Common myeloid progenitor, CD34-positive (primary cell): ENCODE measurements at regions not wholly inside any gene's neighbourhood (a gene's known extent, or its start where the extent isn't known, plus 50 kb on each side); places are given as distances from the start of the nearest gene placed in this dataset.

Source experiments
- CTCF ChIA-PET: fragments of 350-600 bp; sonication (Branson Sonifier 250); formaldehyde crosslinking; loops from one replicate; lab custom pipeline; 2021; ENCODE audit warnings: antibody characterized with exemption; lab: Charles Lee
- POLR2A ChIA-PET: fragments of 350-600 bp; sonication (Branson Sonifier 250); formaldehyde crosslinking; loops from one replicate; lab custom pipeline; 2021; ENCODE audit warnings: antibody characterized with exemption; lab: Charles Lee
- DNase-seq, 3 donors: peaks; one replicate each; pipeline versions ENCODE4 v3.0.0 to v3.0.0-alpha.2; 2013
- H3K27ac ChIP-seq, 2 experiments: 1 replicate in 1 of 2; 2 replicates in 1 of 2; pipeline ENCODE4 v1.7.0; 2013; ENCODE audit warnings: inconsistent platforms in 2 of 2, low read length in 2 of 2, mild to moderate bottlenecking in 2 of 2, low read depth in 1 of 2, moderate library complexity in 1 of 2; ENCODE audit not compliant: severe bottlenecking in 2 of 2, insufficient read depth in 1 of 2, poor library complexity in 1 of 2
- H3K27me3 ChIP-seq, 5 experiments: replicated peaks in 2 of 5; 1 replicate in 3 of 5; 2 replicates in 2 of 5; pipeline versions ENCODE4 v1.6.1 to v1.7.0; 2013; ENCODE audit warnings: low read length in 4 of 5, mild to moderate bottlenecking in 2 of 5, moderate library complexity in 2 of 5, inconsistent platforms in 1 of 5; ENCODE audit not compliant: insufficient read depth in 5 of 5, control insufficient read depth in 4 of 5
- H3K36me3 ChIP-seq, 4 experiments: 1 replicate in 2 of 4; 2 replicates in 2 of 4; pipeline versions ENCODE4 v1.6.1 to v1.7.0; 2013; ENCODE audit warnings: low read length in 3 of 4, control low read depth in 1 of 4, mild to moderate bottlenecking in 1 of 4; ENCODE audit not compliant: control insufficient read depth in 4 of 4, insufficient read depth in 4 of 4
- H3K4me1 ChIP-seq, 4 experiments: 1 replicate in 3 of 4; 2 replicates in 1 of 4; pipeline versions ENCODE4 v1.6.1 to v1.7.1; 2013; ENCODE audit warnings: low read length in 3 of 4, mild to moderate bottlenecking in 3 of 4, control low read depth in 1 of 4, inconsistent platforms in 1 of 4, moderate library complexity in 1 of 4; ENCODE audit not compliant: control insufficient read depth in 4 of 4, insufficient read depth in 4 of 4; ENCODE audit errors: control extremely low read depth in 1 of 4
- H3K4me3 ChIP-seq, 7 experiments: 1 replicate in 4 of 7; 2 replicates in 3 of 7; pipeline versions ENCODE4 v1.5.1 to v1.7.0; 2013; ENCODE audit warnings: mild to moderate bottlenecking in 7 of 7, low read length in 6 of 7, moderate library complexity in 6 of 7, inconsistent platforms in 2 of 7, low read depth in 2 of 7, control low read depth in 1 of 7; ENCODE audit not compliant: insufficient read depth in 4 of 7, control insufficient read depth in 1 of 7; ENCODE audit errors: extremely low read depth in 1 of 7
- H3K9me3 ChIP-seq, 5 experiments: 1 replicate in 4 of 5; 2 replicates in 1 of 5; pipeline versions ENCODE4 v1.6.1 to v1.7.1; 2013; ENCODE audit warnings: low read length in 4 of 5, mild to moderate bottlenecking in 2 of 5, inconsistent platforms in 1 of 5, low read depth in 1 of 5, moderate library complexity in 1 of 5; ENCODE audit not compliant: control insufficient read depth in 4 of 5, insufficient read depth in 2 of 5; ENCODE audit errors: control extremely low read depth in 1 of 5
- WGBS: methylation state at CpG from one replicate; pipeline ENCODE4 v1.1.5; 2013; ENCODE audit not compliant: insufficient coverage; 5-methylcytosine and 5-hydroxymethylcytosine counted together

- no peaks in the 10 kb centered on the region for H3K36me3 ChIP-seq
- WGBS = 63% methylated on average over 8 of the region's 8 CpGs
- peaks cover 0 to 57% (median 23%) of the 10 kb centered on the region in 5 experiments for H3K27me3 ChIP-seq
- ChIA-PET POLR2A (no interaction called here), CTCF (no interaction called here)
- H3K27ac ChIP-seq = no peak overlapping the region
- no peak for DNase-seq
- no peak overlapping the region for H3K4me3 ChIP-seq
- no peaks in the 10 kb centered on the region for H3K4me1 ChIP-seq
- peaks cover 0 to 6% (median 2%) of the 10 kb centered on the region in 5 experiments for H3K9me3 ChIP-seq
Observed at GRCh38 chr19:5392486-5392885, 51.9 kb upstream of the PTPRS start.

DNA sequence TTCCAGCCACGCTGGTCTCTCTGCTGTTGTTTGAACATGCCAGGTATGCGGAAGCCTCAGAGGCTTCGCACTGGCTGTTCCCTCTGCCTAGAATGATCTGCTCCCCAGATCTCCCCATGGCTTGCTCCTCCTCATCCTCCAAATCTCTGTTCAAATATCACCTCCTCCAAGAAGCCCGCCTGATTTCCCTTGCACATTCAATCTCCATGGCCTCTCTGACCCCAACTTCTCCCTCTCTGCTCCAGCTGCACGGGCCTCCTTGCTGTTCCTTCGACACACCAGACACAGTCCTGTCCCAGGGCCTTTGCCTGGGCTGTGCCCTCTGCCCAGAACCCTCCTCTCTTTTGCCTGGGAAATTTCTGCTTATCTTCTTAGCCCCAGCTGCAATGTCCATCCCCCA lies 52.5 kb upstream of the PTPRS start:
- WGBS = 70% methylated on average over 6 of the region's 6 CpGs
- Histone ChIP-seq H3K4me3 (no peak overlapping the region), H3K27ac (no peak overlapping the region), H3K4me1 (no peaks in the 10 kb centered on the region), H3K9me3 (peaks cover 0 to 6% (median 2%) of the 10 kb centered on the region in 5 experiments), H3K36me3 (no peaks in the 10 kb centered on the region), H3K27me3 (peaks cover 0 to 63% (median 28%) of the 10 kb centered on the region in 5 experiments)
- ChIA-PET POLR2A (no interaction called here), CTCF (no interaction called here)
- no peak for DNase-seq

GRCh38 chr19:5394551-5395505 lies 54.2 kb upstream of the PTPRS start:
- DNase-seq = no peak
- Histone ChIP-seq H3K9me3 (peaks cover 0 to 4% (median 2%) of the 10 kb centered on the region in 5 experiments), H3K27ac (no peak overlapping the region), H3K4me3 (no peak overlapping the region), H3K36me3 (no peaks in the 10 kb centered on the region), H3K27me3 (peaks cover 0 to 69% (median 29%) of the 10 kb centered on the region in 5 experiments), H3K4me1 (no peaks in the 10 kb centered on the region)
- ChIA-PET POLR2A (no interaction called here), CTCF (no interaction called here)
- 17% methylated on average over 28 of the region's 43 CpGs for WGBS

- POLR2A ChIA-PET = no interaction called here
Observed at GRCh38 chr19:5395556-5395955, 54.9 kb upstream of the PTPRS start.

DNA sequence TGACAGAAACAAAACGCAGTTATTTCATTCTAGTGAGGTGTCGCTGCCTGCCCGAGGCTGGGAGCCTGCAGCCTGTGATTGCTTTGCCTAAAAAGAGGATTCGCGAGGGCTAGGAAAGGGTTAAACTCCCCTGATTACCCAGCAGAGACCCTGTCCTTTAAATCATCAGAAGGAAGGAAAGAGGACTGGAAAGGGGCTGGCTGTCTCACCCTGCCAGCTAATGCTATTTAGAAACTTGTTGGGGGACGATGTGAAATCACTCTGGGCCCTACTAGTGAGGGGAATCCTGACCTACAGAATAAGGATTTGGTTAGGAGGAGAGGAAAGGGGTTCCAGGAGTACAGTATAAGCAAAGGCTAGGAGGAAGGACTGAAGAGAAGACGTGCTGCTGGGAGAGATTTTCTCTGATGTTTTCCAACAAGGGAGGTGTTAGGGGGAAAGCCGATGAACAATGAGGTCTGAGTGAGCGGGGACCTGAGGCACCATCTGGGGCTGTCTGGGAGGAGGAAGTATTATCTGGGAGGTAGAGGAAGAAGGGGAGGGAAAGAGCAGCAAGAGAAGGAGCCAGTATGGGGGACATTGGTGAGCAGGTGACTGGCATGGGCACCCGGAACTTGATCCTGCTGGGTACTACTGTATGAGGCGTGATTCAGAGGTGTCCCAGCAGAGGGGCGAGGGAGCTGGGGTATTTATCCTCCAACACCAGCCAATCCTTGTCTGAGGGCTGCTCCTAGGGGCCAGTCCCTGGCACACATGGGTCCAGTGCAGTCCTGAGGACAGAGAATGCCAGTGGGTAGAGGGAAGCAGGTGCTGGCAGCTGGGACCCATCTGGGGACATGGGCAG lies 55.7 kb upstream of the PTPRS start:
- Histone ChIP-seq H3K4me3 (no peak overlapping the region), H3K27ac (no peak overlapping the region), H3K36me3 (no peaks in the 10 kb centered on the region), H3K4me1 (no peaks in the 10 kb centered on the region), H3K9me3 (peaks cover 0 to 4% (median 2%) of the 10 kb centered on the region in 5 experiments), H3K27me3 (peaks cover 0 to 69% (median 29%) of the 10 kb centered on the region in 5 experiments)
- CTCF ChIA-PET = no interaction called here
- DNase-seq = no peak
- POLR2A ChIA-PET = no interaction called here
- WGBS = 20% methylated on average over 10 of the region's 12 CpGs

More at GRCh38 chr19:5395556-5395955, 54.9 kb upstream of the PTPRS start:
- no peaks in the 10 kb centered on the region for H3K4me1 ChIP-seq
- H3K9me3 ChIP-seq = peaks cover 0 to 4% (median 2%) of the 10 kb centered on the region in 5 experiments
- H3K27ac ChIP-seq = no peak overlapping the region
- H3K4me3 ChIP-seq = no peak overlapping the region
- 53% methylated on average over 9 of the region's 11 CpGs for WGBS
- DNase-seq = no peak
- peaks cover 0 to 69% (median 29%) of the 10 kb centered on the region in 5 experiments for H3K27me3 ChIP-seq
- CTCF ChIA-PET = no interaction called here
- H3K36me3 ChIP-seq = no peaks in the 10 kb centered on the region

GRCh38 chr19:5396963-5397362 lies 56.4 kb upstream of the PTPRS start:
- DNase-seq = no peak
- H3K27me3 ChIP-seq = peaks cover 0 to 67% (median 29%) of the 10 kb centered on the region in 5 experiments
- peaks cover 0 to 4% (median 2%) of the 10 kb centered on the region in 5 experiments for H3K9me3 ChIP-seq
- 60% methylated on average over 1 of the region's 3 CpGs for whole genome bisulfite sequencing
- no peaks in the 10 kb centered on the region for H3K4me1 ChIP-seq
- ChIA-PET CTCF (no interaction called here), POLR2A (no interaction called here)
- no peak overlapping the region for H3K27ac ChIP-seq
- H3K36me3 ChIP-seq = no peaks in the 10 kb centered on the region
- no peak overlapping the region for H3K4me3 ChIP-seq
